B cell (primary cell): ENCODE measurements at regions not wholly inside any gene's neighbourhood (a gene's known extent, or its start where the extent isn't known, plus 50 kb on each side); places are given as distances from the start of the nearest gene placed in this dataset.

Experiments
- ATAC-seq: fragments of 200-7000 bp; cut with Tn5 transposase; one replicate; pipeline ENCODE4 v1.10.0; 2021; ENCODE audit warnings: low read depth, mild to moderate bottlenecking, moderate number of reproducible peaks, moderate library complexity
- CTCF ChIA-PET: fragments of 350-600 bp; sonication (Branson Sonifier 250); formaldehyde crosslinking; loops from one replicate; lab custom pipeline; 2021; ENCODE audit warnings: antibody characterized with exemption, inconsistent platforms; lab: Charles Lee
- POLR2A ChIA-PET: fragments of 350-600 bp; sonication (Branson Sonifier 250); formaldehyde crosslinking; loops from one replicate; lab custom pipeline; 2021; ENCODE audit warnings: antibody characterized with exemption; lab: Charles Lee
- DNase-seq: peaks from one replicate; pipeline ENCODE4 v3.0.0; 2013
- H2AFZ ChIP-seq: 2 replicates; pipeline ENCODE4 v1.6.1; 2012; ENCODE audit warnings: mild to moderate bottlenecking, low read depth, low read length; ENCODE audit not compliant: insufficient read depth, poor library complexity, severe bottlenecking
- H3K27ac ChIP-seq, 2 donors: 1 replicate in 1 of 2; 2 replicates in 1 of 2; pipeline ENCODE4 v1.5.1; 2012 to 2013; ENCODE audit warnings: low read length in 2 of 2, mild to moderate bottlenecking in 2 of 2, moderate library complexity in 1 of 2
- H3K27me3 ChIP-seq, 4 experiments: fragments of 200-600 bp in 1 of 4; sonication (generic) in 1 of 4; replicated peaks in 1 of 4; 1 replicate in 2 of 4; 2 replicates in 2 of 4; pipeline versions ENCODE4 v1.6.1 to v1.7.0; 2013 to 2016; ENCODE audit warnings: low read length in 3 of 4, mild to moderate bottlenecking in 2 of 4, mixed read lengths in 1 of 4, moderate library complexity in 1 of 4; ENCODE audit not compliant: insufficient read depth in 4 of 4, control insufficient read depth in 3 of 4; ENCODE audit errors: control extremely low read depth in 1 of 4
- H3K36me3 ChIP-seq, 2 experiments: replicated peaks in 1 of 2; 1 replicate in 1 of 2; 2 replicates in 1 of 2; pipeline versions ENCODE4 v1.6.1 to v1.7.1; 2013; ENCODE audit warnings: low read length in 1 of 2; ENCODE audit not compliant: insufficient read depth in 2 of 2, control insufficient read depth in 1 of 2; ENCODE audit errors: control extremely low read depth in 1 of 2, extremely low read depth in 1 of 2
- H3K4me1 ChIP-seq, 2 donors: fragments of 200-600 bp in 1 of 2; sonication (generic) in 1 of 2; 1 replicate in 1 of 2; 2 replicates in 1 of 2; pipeline versions ENCODE4 v1.5.1 to v1.6.1; 2013 to 2017; ENCODE audit warnings: low read length in 2 of 2; ENCODE audit not compliant: control insufficient read depth in 2 of 2, insufficient read depth in 2 of 2
- H3K4me2 ChIP-seq: replicated peaks from 2 replicates; pipeline ENCODE3; 2012; ENCODE audit warnings: mild to moderate bottlenecking, low read depth, low read length; ENCODE audit not compliant: poor library complexity, severe bottlenecking
- H3K4me3 ChIP-seq, 5 experiments: fragments of 200-600 bp in 1 of 5; sonication (generic) in 1 of 5; 1 replicate in 3 of 5; 2 replicates in 2 of 5; pipeline versions ENCODE4 v1.5.1 to v1.7.0; 2011 to 2016; ENCODE audit warnings: low read length in 4 of 5, mild to moderate bottlenecking in 4 of 5, low read depth in 2 of 5, control low read depth in 1 of 5, moderate library complexity in 1 of 5; ENCODE audit not compliant: insufficient read depth in 1 of 5; ENCODE audit errors: control extremely low read depth in 1 of 5, extremely low read depth in 1 of 5
- H3K79me2 ChIP-seq: fragments of 200-600 bp; sonication (generic); one replicate; pipeline ENCODE4 v1.6.0; 2016; ENCODE audit warnings: low read length; ENCODE audit not compliant: control insufficient read depth, insufficient read depth
- H3K9ac ChIP-seq: fragments of 200-600 bp; sonication (generic); 2 replicates; pipeline ENCODE4 v1.6.1; 2017; ENCODE audit warnings: mild to moderate bottlenecking, low read length, moderate library complexity
- H3K9me3 ChIP-seq, 3 donors: one replicate each; pipeline versions ENCODE4 v1.6.1 to v1.7.1; 2013; ENCODE audit warnings: low read length in 2 of 3; ENCODE audit not compliant: control insufficient read depth in 2 of 3, insufficient read depth in 1 of 3; ENCODE audit errors: control extremely low read depth in 1 of 3
- H4K20me1 ChIP-seq: 2 replicates; pipeline ENCODE4 v1.6.0; 2012; ENCODE audit warnings: mild to moderate bottlenecking, low read length; ENCODE audit not compliant: insufficient read depth, control insufficient read depth, poor library complexity, severe bottlenecking
- H3K27ac Mint-ChIP-seq: one replicate; pipeline ENCODE4 v1.8.0; 2021; ENCODE audit warnings: mixed read lengths
- H3K27me3 Mint-ChIP-seq: one replicate; pipeline ENCODE4 v1.8.0; 2021; ENCODE audit warnings: mixed read lengths
- H3K4me1 Mint-ChIP-seq: one replicate; pipeline ENCODE4 v1.8.0; 2021; ENCODE audit warnings: mixed read lengths
- H3K4me3 Mint-ChIP-seq: one replicate; pipeline ENCODE4 v1.8.0; 2021; ENCODE audit warnings: mixed read lengths
- H3K9me3 Mint-ChIP-seq: one replicate; pipeline ENCODE4 v1.8.0; 2022; ENCODE audit warnings: mixed read lengths; ENCODE audit not compliant: insufficient read depth
- CTCF ChIP-seq: fragments of 200-600 bp; IDR thresholded peaks from one replicate; pipeline ENCODE4 v1.8.0; 2022; ENCODE audit warnings: antibody characterized with exemption, mild to moderate bottlenecking
- EZH2 ChIP-seq: IDR thresholded peaks from 2 replicates; pipeline ENCODE4 v1.6.1; 2012; ENCODE audit warnings: borderline replicate concordance, low read depth, mild to moderate bottlenecking, moderate library complexity, low read length; ENCODE audit not compliant: insufficient read depth, poor library complexity, severe bottlenecking
- WGBS: methylation state at CpG from one replicate; pipeline ENCODE4 v1.1.5; 2013; ENCODE audit warnings: missing lambda C conversion rate; ENCODE audit not compliant: insufficient coverage; 5-methylcytosine and 5-hydroxymethylcytosine counted together
- intact Hi-C: fragments of 100-400 bp; cut with micrococcal nuclease; formaldehyde crosslinking; loops from one replicate; pipeline ENCODE4 v1.10.0; 2022

- Mint-ChIP-seq H3K4me1 (no peaks in the 10 kb centered on the region), H3K27ac (no peak overlapping the region), H3K27me3 (peaks cover 35% of the 10 kb centered on the region), H3K9me3 (no peaks in the 10 kb centered on the region), H3K4me3 (no peak overlapping the region)
- ChIA-PET CTCF (no interaction called here), POLR2A (no interaction called here)
- no peaks in the 10 kb centered on the region for H3K79me2 ChIP-seq
- H2AFZ ChIP-seq, result no peak overlapping the region
- DNase-seq (no peak), ATAC-seq (no peak)
- H3K27ac ChIP-seq, result no peak overlapping the region
- no peaks in the 10 kb centered on the region for H3K36me3 ChIP-seq
- H3K4me1 ChIP-seq, result no peaks in the 10 kb centered on the region
- 100% methylated on average over 1 of the region's 8 CpGs for WGBS
- intact Hi-C loops, result no loop called here
- H3K9me3 ChIP-seq, result peaks cover 0 to 12% (median 0%) of the 10 kb centered on the region in 3 donors
- no peak overlapping the region for H3K4me3 ChIP-seq
- no peak for TF ChIP-seq EZH2
- no peak for TF ChIP-seq CTCF
- no peaks in the 10 kb centered on the region for H4K20me1 ChIP-seq
- H3K9ac ChIP-seq, result no peak overlapping the region
- H3K27me3 ChIP-seq, result peaks cover 0 to 11% (median 2%) of the 10 kb centered on the region in 4 experiments
- H3K4me2 ChIP-seq, result no peak overlapping the region
Measured at GRCh38 chr2:11017921-11018320, 106.2 kb downstream of the KCNF1 start.

DNA sequence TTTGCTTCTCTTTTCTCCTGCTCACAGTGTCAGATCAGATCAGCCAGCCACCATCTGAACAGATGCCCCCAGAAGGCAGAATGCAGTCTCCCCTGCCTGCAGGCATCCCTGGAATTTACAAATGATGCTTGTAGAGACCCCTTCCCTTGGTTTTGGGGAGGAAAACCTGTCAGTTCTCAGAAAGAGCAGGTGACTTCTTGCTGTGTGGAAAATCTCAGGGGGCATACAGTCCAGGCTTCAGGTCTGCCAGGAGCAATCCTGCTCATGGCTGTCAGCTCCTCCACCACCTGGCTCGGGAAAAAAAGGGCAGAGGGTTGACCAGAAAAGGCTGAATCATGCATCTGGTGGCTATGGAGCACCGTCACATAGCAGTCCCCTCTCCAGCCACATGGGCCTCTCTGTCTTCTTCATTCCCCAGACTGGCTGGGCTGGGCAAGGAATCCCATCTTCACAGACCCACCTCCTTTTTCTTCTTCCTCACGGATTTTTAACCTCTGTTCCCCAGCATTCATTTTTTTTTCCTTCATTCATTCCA is 107.0 kb downstream of the KCNF1 start:
- ATAC-seq (no peak), DNase-seq (no peak)
- H3K36me3 ChIP-seq, result no peaks in the 10 kb centered on the region
- no peaks in the 10 kb centered on the region for H3K4me1 ChIP-seq
- no peaks in the 10 kb centered on the region for H3K4me1 Mint-ChIP-seq
- no peak for TF ChIP-seq CTCF
- no peak for TF ChIP-seq EZH2
- H3K27ac ChIP-seq, result no peak overlapping the region
- H3K27me3 ChIP-seq, result peaks cover 0 to 11% (median 2%) of the 10 kb centered on the region in 4 experiments
- ChIA-PET POLR2A (no interaction called here), CTCF (no interaction called here)
- intact Hi-C loops, result no loop called here
- no peak overlapping the region for H3K4me3 ChIP-seq
- no peak overlapping the region for H3K9ac ChIP-seq
- no peak overlapping the region for H3K27ac Mint-ChIP-seq
- H3K9me3 ChIP-seq, result peaks cover 0 to 6% (median 0%) of the 10 kb centered on the region in 3 donors
- H3K4me2 ChIP-seq, result no peak overlapping the region
- no peaks in the 10 kb centered on the region for H3K79me2 ChIP-seq
- no peak overlapping the region for H3K4me3 Mint-ChIP-seq
- H4K20me1 ChIP-seq, result no peaks in the 10 kb centered on the region
- WGBS, result 72% methylated on average over 2 of the region's 3 CpGs
- peaks cover 32% of the 10 kb centered on the region for H3K27me3 Mint-ChIP-seq
- H2AFZ ChIP-seq, result no peak overlapping the region
- no peaks in the 10 kb centered on the region for H3K9me3 Mint-ChIP-seq
